ENCODE measurements at regions not wholly inside any gene's neighbourhood (a gene's known extent, or its start where the extent isn't known, plus 50 kb on each side); places are given as distances from the start of the nearest gene placed in this dataset.

GRCh38 chr1:104720741-104721140 is 971.0 kb downstream of the AMY1C start:
- Histone ChIP-seq H2BK12ac (ENCODE audit: low read length in 2 of 2) (no peak overlapping the region), H2BK5ac (ENCODE audit: low read depth, low read length, poor library complexity, severe bottlenecking) (no peak overlapping the region), H4K91ac (ENCODE audit: low read length) (no peak overlapping the region), H2AFZ (ENCODE audit: low read depth, low read length) (no peak overlapping the region), H4K8ac (ENCODE audit: low read length) (no peak overlapping the region), H3K4me2 (ENCODE audit: low read length, poor library complexity, severe bottlenecking) (no peak overlapping the region), H3K36me3 (ENCODE audit: control insufficient read depth in 1 of 2, insufficient read depth in 2 of 2, low read depth in 1 of 2, low read length in 2 of 2) (no peaks in the 10 kb centered on the region), H3K27me3 (ENCODE audit: control insufficient read depth in 1 of 2, insufficient read depth in 1 of 2, low read length in 2 of 2) (no peaks in the 10 kb centered on the region), H2AK5ac (ENCODE audit: low read length, severe bottlenecking) (no peak overlapping the region), H3K79me1 (replicated peaks; ENCODE audit: low read length, poor library complexity, severe bottlenecking) (no peaks in the 10 kb centered on the region), H3K23ac (ENCODE audit: low read length in 2 of 2) (no peak overlapping the region), H3K4ac (ENCODE audit: low read depth in 1 of 2, low read length in 2 of 2) (no peak overlapping the region), H2BK15ac (ENCODE audit: low read depth, poor library complexity, severe bottlenecking) (no peak overlapping the region), H3K4me3 (ENCODE audit: insufficient read depth in 1 of 2, low read depth in 1 of 2, low read length in 2 of 2) (no peak overlapping the region), H3K4me1 (ENCODE audit: control insufficient read depth, insufficient read depth, low read depth, low read length) (no peaks in the 10 kb centered on the region), H3K9ac (ENCODE audit: low read length) (no peak overlapping the region), H3K18ac (ENCODE audit: low read depth in 1 of 2, low read length in 2 of 2) (no peak overlapping the region), H3K14ac (ENCODE audit: low read length in 2 of 2) (no peak overlapping the region), H2BK120ac (ENCODE audit: low read depth, low read length) (no peak overlapping the region), H3K9me3 (ENCODE audit: control insufficient read depth, low read length) (no peaks in the 10 kb centered on the region), H3K27ac (ENCODE audit: low read length, poor library complexity, severe bottlenecking) (no peak overlapping the region)
- 97% methylated on average over 5 of the region's 5 CpGs for WGBS
- no peak for DNase-seq

GRCh38 chr1:104726917-104727316 is 977.2 kb downstream of the AMY1C start:
- no peak for DNase-seq
- Histone ChIP-seq H3K23ac (ENCODE audit: low read length in 2 of 2) (no peak overlapping the region), H3K4ac (ENCODE audit: low read depth in 1 of 2, low read length in 2 of 2) (no peak overlapping the region), H2AFZ (ENCODE audit: low read depth, low read length) (no peak overlapping the region), H2BK120ac (ENCODE audit: low read depth, low read length) (no peak overlapping the region), H3K36me3 (ENCODE audit: control insufficient read depth in 1 of 2, insufficient read depth in 2 of 2, low read depth in 1 of 2, low read length in 2 of 2) (no peaks in the 10 kb centered on the region), H2AK5ac (ENCODE audit: low read length, severe bottlenecking) (no peak overlapping the region), H2BK5ac (ENCODE audit: low read depth, low read length, poor library complexity, severe bottlenecking) (no peak overlapping the region), H3K4me3 (ENCODE audit: insufficient read depth in 1 of 2, low read depth in 1 of 2, low read length in 2 of 2) (no peak overlapping the region), H3K9me3 (ENCODE audit: control insufficient read depth, low read length) (no peaks in the 10 kb centered on the region), H3K27ac (ENCODE audit: low read length, poor library complexity, severe bottlenecking) (no peak overlapping the region), H3K27me3 (ENCODE audit: control insufficient read depth in 1 of 2, insufficient read depth in 1 of 2, low read length in 2 of 2) (no peaks in the 10 kb centered on the region), H3K4me2 (ENCODE audit: low read length, poor library complexity, severe bottlenecking) (no peak overlapping the region), H4K8ac (ENCODE audit: low read length) (no peak overlapping the region), H3K9ac (ENCODE audit: low read length) (no peak overlapping the region), H3K79me1 (replicated peaks; ENCODE audit: low read length, poor library complexity, severe bottlenecking) (no peaks in the 10 kb centered on the region), H4K91ac (ENCODE audit: low read length) (no peak overlapping the region), H3K14ac (ENCODE audit: low read length in 2 of 2) (no peak overlapping the region), H3K4me1 (ENCODE audit: control insufficient read depth, insufficient read depth, low read depth, low read length) (no peaks in the 10 kb centered on the region), H3K18ac (ENCODE audit: low read depth in 1 of 2, low read length in 2 of 2) (no peak overlapping the region), H2BK12ac (ENCODE audit: low read length in 2 of 2) (no peak overlapping the region), H2BK15ac (ENCODE audit: low read depth, poor library complexity, severe bottlenecking) (no peak overlapping the region)
- no CpG with 5 or more reads among the region's 1 CpG for WGBS

GRCh38 chr1:104733866-104734265 is 984.2 kb downstream of the AMY1C start:
- Histone ChIP-seq H2BK120ac (ENCODE audit: low read depth, low read length) (no peak overlapping the region), H2AK5ac (ENCODE audit: low read length, severe bottlenecking) (no peak overlapping the region), H2BK5ac (ENCODE audit: low read depth, low read length, poor library complexity, severe bottlenecking) (no peak overlapping the region), H3K9me3 (ENCODE audit: control insufficient read depth, low read length) (no peaks in the 10 kb centered on the region), H4K91ac (ENCODE audit: low read length) (no peak overlapping the region), H3K36me3 (ENCODE audit: control insufficient read depth in 1 of 2, insufficient read depth in 2 of 2, low read depth in 1 of 2, low read length in 2 of 2) (no peaks in the 10 kb centered on the region), H3K4me1 (ENCODE audit: control insufficient read depth, insufficient read depth, low read depth, low read length) (no peaks in the 10 kb centered on the region), H3K27ac (ENCODE audit: low read length, poor library complexity, severe bottlenecking) (no peak overlapping the region), H3K27me3 (ENCODE audit: control insufficient read depth in 1 of 2, insufficient read depth in 1 of 2, low read length in 2 of 2) (no peaks in the 10 kb centered on the region), H3K9ac (ENCODE audit: low read length) (no peak overlapping the region), H3K79me1 (replicated peaks; ENCODE audit: low read length, poor library complexity, severe bottlenecking) (no peaks in the 10 kb centered on the region), H3K4ac (ENCODE audit: low read depth in 1 of 2, low read length in 2 of 2) (no peak overlapping the region), H3K14ac (ENCODE audit: low read length in 2 of 2) (no peak overlapping the region), H3K18ac (ENCODE audit: low read depth in 1 of 2, low read length in 2 of 2) (no peak overlapping the region), H3K4me2 (ENCODE audit: low read length, poor library complexity, severe bottlenecking) (no peak overlapping the region), H2AFZ (ENCODE audit: low read depth, low read length) (no peak overlapping the region), H2BK15ac (ENCODE audit: low read depth, poor library complexity, severe bottlenecking) (no peak overlapping the region), H3K4me3 (ENCODE audit: insufficient read depth in 1 of 2, low read depth in 1 of 2, low read length in 2 of 2) (no peak overlapping the region), H2BK12ac (ENCODE audit: low read length in 2 of 2) (no peak overlapping the region), H4K8ac (ENCODE audit: low read length) (no peak overlapping the region), H3K23ac (ENCODE audit: low read length in 2 of 2) (no peak overlapping the region)
- WGBS: no CpG with 5 or more reads among the region's 1 CpG
- no peak for DNase-seq

GRCh38 chr1:104745875-104746274 is 996.2 kb downstream of the AMY1C start:
- Histone ChIP-seq H4K91ac (ENCODE audit: low read length) (no peak overlapping the region), H3K79me1 (replicated peaks; ENCODE audit: low read length, poor library complexity, severe bottlenecking) (no peaks in the 10 kb centered on the region), H3K9me3 (ENCODE audit: control insufficient read depth, low read length) (no peaks in the 10 kb centered on the region), H2AFZ (ENCODE audit: low read depth, low read length) (no peak overlapping the region), H3K9ac (ENCODE audit: low read length) (no peak overlapping the region), H3K18ac (ENCODE audit: low read depth in 1 of 2, low read length in 2 of 2) (no peak overlapping the region), H3K14ac (ENCODE audit: low read length in 2 of 2) (no peak overlapping the region), H2AK5ac (ENCODE audit: low read length, severe bottlenecking) (no peak overlapping the region), H3K4me3 (ENCODE audit: insufficient read depth in 1 of 2, low read depth in 1 of 2, low read length in 2 of 2) (no peak overlapping the region), H3K4me2 (ENCODE audit: low read length, poor library complexity, severe bottlenecking) (no peak overlapping the region), H3K27ac (ENCODE audit: low read length, poor library complexity, severe bottlenecking) (no peak overlapping the region), H2BK5ac (ENCODE audit: low read depth, low read length, poor library complexity, severe bottlenecking) (no peak overlapping the region), H2BK15ac (ENCODE audit: low read depth, poor library complexity, severe bottlenecking) (no peak overlapping the region), H4K8ac (ENCODE audit: low read length) (no peak overlapping the region), H2BK12ac (ENCODE audit: low read length in 2 of 2) (no peak overlapping the region), H2BK120ac (ENCODE audit: low read depth, low read length) (no peak overlapping the region), H3K23ac (ENCODE audit: low read length in 2 of 2) (no peak overlapping the region), H3K27me3 (ENCODE audit: control insufficient read depth in 1 of 2, insufficient read depth in 1 of 2, low read length in 2 of 2) (no peaks in the 10 kb centered on the region), H3K4me1 (ENCODE audit: control insufficient read depth, insufficient read depth, low read depth, low read length) (no peaks in the 10 kb centered on the region), H3K36me3 (ENCODE audit: control insufficient read depth in 1 of 2, insufficient read depth in 2 of 2, low read depth in 1 of 2, low read length in 2 of 2) (no peaks in the 10 kb centered on the region), H3K4ac (ENCODE audit: low read depth in 1 of 2, low read length in 2 of 2) (no peak overlapping the region)
- WGBS: no CpG with 5 or more reads among the region's 2 CpGs
- no peak for DNase-seq
